HG03196 (cell line): ENCODE measurements at regions not wholly inside any gene's neighbourhood (a gene's known extent, or its start where the extent isn't known, plus 50 kb on each side); places are given as distances from the start of the nearest gene placed in this dataset.
"Not testable (repeated sequence)": the region's sequence is repeated elsewhere in the genome, so short reads cannot be mapped to it uniquely, and the experiment has no call there.

ENCODE experiments used
- ATAC-seq: cut with Tn5 transposase; IDR thresholded peaks from one replicate; pipeline ENCODE4 v1.9.1; 2021; ENCODE audit not compliant: unreplicated experiment

DNA sequence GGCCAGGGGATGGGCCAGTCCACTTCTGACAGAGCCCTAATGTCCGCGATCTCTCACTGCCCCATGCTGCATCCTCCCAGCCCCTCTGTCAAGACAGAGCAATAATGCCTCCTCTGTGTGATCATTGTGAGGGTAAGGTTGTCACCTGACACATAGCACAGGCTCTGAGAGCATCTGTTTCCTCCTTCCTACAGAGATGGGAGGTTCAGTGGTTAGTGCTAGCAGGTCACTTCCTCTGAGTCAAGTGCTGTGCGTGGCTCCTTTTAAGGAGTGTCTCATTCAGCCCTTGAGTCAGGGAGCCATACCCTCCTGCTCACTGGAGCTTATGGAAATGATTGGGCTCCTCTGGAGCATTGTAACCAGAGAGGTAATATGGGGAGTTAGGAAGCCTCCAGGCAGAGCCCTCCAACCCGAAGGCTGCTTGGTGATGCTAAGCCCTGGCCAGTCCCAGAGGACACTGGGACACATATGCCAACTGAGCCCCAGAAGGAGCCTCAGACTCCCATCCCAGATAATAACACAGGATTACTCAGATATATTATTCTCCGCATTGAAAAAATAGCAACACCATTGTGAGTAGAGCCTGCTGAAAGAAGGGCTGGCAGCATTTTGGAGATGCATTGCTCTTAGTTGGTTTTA is 189.0 kb downstream of the GALNT1 start:
- ATAC-seq: no peak

DNA sequence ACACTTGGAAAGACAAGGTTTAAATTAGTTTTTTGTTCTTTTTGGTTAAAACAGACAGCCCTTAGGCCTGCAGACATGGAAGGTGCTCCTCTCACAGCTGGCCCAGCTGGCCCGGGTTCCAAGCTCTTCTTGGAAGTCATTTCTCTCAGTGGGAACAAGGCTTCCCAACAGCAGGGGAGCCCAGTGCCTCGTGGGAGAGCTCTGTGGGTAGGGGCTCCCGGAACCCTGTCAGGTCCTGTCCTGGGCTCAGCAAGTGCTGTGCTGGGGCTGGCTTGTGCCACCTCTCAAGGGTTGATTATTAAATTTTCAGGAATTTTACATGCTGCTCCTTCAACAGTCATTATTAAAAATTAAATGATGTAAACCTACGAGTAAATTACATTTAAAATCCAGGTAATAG is 189.6 kb downstream of the GALNT1 start:
- no peak for ATAC-seq

DNA sequence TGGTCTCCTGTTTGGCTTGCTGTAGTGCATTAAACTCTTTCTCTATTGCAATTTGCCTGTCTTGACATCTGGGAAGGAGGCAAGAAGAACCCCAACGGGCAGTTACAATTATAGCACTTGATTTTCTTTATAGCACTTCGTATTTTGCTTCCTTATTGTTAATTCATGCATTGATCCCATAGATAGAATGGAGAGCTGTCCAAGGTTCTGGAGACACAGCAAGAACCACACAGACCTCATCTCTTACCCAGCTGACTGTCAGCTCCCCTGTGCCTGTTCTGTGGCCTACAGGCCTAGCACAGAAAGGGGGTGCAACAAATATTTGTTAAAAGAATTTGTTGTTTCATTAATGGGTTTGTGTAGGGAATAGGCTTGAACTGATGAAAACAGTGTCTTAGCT is 194.3 kb downstream of the GALNT1 start:
- no peak for ATAC-seq

DNA sequence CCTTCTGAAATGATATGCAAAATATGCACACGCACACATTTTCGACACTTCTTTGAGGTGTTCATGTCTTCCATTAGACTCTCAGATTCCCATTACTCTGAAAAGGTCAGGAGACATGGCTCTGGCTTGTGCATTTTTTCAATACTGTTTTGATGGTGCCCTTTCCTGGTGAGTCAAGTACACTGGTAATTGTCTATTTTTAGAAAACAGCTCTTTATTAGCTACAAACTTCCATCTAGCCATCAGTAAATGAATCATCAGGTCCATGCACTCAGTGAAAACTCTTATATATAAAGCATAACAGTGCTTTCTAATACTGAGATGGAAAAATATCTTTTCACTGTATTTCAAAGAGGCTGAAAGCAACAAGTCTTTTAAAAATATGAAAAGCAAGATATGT is 194.9 kb downstream of the GALNT1 start:
- no peak for ATAC-seq

DNA sequence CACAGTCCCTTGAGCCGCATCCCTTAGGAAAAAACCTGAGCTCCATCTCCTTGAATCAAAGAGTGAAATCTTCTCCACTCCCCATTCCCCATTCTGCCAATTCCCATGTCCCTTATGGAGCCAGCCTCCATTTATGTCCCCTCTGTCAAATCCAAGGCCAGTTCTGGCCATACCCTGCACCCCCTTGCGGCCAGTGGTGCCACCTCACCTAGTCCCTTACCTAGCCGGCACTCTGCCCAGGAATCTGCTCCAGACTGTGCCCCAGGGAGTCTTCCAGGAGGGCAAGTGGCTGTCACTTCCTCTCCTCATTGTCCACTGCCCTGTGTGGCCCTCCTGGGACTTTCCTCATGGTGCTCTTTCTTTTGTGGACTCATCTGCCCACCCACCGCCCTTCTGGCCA is 195.4 kb upstream of the RMP24 start:
- no peak for ATAC-seq

DNA sequence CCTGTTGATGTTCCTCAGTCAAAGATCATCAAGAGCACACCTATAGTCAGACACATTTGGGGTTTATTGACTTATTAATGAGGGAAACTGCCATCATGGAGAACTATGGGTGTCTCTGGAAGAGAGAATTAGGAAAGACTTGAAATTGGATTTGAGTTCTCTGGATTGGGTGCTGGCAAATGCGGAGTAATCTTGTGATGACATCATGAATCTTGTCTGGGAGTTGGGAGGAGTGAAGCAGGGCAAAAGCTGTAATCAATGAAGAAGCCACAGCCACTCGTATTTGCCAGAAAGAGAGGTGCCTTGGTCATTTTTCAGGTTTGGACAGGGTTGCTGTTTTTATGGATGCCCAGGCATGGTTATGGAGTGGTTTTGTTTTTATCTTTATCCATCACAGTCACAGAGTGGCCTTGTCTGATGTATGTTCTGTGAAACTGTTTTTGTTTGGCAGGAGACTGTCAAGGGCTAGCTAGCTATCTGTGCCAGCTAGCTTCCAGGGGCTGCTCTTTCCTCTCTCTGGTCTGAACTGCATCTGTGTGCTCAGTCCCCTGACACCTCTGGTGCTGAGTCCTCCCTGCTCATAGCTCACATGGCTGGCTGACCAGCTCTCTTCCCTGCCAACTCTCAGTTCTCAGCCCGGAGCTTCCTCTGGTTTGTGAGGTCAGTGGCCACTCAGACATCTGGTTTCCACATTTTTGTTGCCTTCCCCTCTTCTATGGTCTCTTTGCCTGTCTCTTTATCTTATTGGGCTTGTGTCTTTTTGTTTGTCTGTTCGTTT is 193.4 kb upstream of the RMP24 start:
- no peak for ATAC-seq

DNA sequence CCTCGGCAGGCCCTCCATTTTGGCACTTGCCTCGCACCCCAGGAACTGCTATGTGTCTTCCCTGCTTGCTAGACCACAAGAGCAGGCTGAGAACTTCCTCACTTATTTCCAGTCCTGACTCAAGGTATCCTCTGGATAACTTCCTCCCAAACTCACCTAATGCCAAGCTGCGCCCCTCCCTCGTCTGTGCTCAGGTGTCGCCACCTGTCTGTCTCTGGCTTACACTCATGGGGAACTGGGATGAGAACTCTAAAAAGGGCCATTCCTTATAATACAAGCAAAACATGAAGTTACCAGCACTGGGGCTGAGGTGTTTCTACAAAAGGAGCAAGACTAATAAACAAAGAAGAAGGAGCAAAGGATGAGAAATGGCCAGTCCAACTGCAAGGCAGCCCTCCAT is 191.5 kb upstream of the RMP24 start:
- ATAC-seq: no peak

DNA sequence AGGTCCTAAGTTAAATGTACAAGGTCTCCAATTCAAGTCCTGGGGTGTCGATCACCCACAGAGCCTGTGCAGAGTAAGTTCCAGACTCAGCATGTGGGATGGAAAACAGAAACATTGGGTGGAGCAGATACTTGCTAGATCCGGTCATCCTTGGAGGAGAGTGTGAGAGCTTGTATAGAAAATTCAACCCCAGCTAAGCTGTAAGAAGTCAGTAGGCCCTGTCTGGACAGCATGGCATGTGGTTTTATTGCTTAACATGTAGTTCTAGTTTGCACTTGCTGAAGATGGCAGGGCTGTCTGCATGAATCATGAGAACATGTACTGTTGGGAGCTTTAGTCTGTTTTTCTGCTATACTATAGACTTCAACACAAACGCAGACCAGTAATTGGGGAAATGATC is 189.6 kb upstream of the RMP24 start:
- ATAC-seq: no peak

DNA sequence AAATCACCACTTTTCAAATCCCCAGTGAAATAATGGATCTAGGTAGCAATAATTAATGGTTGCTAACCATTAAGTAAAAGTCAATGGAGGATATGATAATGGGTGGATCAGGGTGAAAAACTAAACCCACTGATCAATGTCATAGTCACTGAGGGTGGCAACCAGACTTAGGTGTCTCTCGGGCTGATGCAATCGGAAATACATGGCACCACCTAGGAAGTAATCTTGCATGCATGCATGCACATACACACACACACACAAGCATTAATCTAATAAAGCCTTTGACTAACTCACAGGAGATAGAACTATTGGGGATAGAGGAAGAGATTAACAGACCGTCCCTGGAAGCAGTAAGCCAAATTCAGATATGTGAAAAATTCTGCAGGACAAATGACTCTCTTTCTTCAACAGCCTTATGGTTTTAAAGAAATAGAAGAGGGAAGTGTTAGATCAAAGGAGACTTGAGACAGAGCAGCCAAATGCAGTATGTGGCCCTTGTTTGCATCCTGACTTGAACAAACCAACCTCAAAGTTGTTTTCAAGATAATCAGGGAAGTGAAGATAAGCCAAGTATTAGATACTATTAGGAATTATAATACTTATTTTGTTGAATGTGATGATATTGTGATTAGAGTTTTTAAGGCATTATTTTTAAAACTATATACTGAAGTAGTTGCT is 186.0 kb upstream of the RMP24 start:
- no peak for ATAC-seq

DNA sequence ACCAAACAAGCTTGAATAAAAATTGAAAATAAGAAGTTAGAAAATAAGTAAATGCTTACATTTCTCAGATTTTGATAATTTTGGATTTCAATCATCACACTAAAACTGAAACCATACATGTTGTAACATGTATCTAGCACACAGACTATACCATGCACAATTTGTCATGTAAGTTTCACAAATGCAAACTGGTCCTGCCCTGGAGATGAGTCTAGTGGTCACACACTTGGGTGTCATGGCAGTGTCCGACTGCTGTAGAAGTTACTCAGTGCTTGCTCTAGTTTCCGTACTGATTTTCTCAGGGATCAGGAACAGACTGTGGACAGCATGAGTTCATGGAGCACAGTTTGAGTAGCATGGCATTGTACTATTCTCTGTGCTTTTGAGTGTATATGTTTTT is 182.9 kb upstream of the RMP24 start:
- ATAC-seq: no peak

DNA sequence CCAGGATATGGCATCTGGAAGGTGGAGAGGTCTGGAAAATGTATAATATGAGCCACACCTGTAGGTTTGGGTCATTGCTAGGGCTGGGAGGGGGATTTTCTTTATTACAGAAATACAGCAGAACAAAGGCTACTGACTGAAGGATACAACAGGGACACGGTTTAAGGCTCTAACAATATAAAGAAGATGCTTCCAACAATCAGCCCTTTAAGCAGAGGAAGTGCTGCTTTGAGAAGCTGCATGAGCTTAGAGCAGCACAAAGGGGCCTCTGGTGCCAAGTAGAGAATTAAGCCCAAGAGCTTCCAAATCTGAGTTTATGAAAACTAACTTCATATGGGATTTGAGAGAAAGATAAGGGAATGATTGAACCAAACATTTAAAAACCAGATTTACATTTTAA is 174.5 kb upstream of the RMP24 start:
- ATAC-seq: no peak

DNA sequence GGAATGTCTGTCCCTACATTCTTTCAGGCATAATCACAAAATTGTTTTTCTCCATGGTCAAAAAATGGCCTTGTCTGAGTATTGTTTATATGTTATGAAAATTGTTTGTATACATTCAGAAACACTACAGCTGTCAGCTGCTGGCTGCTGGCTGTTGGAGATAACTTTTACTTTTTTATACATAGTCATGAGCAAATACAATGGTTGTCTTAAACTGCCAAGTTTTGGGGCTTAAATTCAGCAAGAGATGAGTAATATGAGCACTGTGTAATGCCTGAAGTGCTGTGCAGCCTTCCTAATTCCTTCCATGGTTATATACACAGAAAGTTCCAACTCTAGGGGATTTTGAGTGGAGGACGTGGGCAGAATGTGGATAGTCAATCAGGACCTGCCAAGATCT is 168.9 kb upstream of the RMP24 start:
- no peak for ATAC-seq

DNA sequence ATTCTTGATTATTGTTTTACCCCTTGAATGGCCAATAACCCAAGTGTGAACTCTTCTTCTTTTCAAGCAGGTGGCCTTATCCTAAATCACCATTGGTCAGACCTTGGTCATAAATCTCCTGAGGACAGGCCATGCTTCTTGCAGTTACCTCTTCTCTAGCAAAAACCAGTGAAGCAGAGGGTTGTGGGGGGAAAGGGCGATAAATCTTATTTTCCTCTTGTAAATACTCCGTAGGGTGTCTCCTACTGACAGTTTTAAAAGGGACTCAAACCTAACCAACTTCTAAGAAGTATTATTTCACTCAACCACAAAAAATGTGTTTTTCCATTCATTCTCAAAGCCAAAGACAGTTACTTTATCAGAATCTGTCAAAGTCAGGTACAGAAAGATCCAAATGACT is 168.1 kb upstream of the RMP24 start:
- no peak for ATAC-seq

DNA sequence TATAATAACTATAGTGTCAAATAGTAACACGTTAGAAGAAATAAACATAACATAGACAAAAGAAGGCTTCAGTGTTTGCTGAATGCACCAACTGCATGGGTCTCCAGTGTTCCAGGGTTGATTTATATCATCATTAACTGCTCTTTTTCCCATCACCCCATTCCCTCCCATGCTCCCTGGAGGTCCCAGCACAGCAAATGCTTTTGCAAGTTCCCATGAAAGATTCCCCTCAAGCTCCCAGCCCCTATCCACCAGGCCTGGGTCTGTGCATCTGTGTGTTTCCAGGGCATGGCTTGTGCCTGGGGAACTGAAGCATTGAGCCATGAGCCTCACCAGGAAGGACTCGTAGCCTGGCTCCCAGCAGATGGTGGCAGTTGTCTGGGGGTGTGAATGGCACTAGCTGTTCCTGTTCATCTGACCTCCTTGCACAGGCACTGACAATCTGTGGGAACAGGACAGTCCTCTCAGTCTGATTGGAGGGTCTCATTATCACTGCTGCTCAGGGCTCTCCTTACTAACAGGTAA is 164.6 kb upstream of the RMP24 start:
- ATAC-seq: no peak

DNA sequence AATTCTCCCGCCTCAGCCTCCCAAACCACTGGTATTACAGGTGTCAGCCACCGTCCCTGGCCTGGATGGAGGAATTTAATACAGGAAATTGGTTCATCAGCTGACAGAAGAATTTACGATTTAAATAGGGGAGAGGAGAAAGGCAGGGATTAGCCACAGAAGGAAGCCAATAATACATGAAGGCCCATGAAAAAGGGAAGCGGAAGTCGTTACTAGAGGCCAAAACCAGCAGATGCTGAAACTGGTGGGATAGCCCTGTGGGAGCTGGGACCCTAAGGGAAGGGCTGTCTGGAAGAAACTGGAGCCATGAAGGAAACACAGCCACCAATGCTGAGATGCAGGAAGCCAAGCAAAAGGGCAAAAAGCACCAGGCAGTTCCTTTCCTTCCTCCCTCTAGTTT is 163.7 kb upstream of the RMP24 start:
- no peak for ATAC-seq

DNA sequence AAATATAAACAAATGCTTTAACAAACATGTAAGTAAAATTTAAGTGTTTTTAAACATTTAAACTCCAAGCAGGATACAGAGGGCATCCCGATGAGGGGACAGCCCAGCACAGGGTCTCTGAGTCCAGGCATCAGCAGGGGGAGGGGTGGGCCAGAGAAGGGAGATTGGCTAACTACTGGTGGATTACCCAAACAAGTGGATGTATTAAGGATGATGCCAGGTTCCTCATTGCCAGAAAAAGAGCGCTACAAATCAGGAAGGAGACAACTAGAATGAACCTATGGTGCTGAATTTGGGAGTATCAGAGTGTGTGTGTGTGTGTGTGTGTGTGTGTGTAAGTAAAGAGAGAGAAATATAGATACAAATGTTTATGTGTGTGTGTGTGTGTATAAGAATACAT is 162.0 kb upstream of the RMP24 start:
- no peak for ATAC-seq

DNA sequence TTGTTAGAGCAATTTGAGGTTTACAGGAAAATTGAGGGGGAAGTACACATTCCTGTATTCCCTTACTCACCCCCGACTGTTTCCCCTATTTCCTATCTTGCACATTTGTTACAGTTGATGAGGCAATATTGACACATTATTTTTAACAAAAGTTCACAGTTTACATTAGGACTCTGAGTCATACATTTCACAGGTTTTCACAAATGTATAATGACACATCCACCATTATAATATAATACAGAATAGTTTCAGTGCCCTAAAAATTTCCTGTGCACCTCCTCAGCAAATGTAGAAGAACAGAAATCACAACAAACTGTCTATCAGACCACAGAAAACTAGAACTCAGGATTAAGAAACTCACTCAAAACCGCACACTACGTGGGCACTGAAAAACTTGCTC is 160.6 kb upstream of the RMP24 start:
- no peak for ATAC-seq

DNA sequence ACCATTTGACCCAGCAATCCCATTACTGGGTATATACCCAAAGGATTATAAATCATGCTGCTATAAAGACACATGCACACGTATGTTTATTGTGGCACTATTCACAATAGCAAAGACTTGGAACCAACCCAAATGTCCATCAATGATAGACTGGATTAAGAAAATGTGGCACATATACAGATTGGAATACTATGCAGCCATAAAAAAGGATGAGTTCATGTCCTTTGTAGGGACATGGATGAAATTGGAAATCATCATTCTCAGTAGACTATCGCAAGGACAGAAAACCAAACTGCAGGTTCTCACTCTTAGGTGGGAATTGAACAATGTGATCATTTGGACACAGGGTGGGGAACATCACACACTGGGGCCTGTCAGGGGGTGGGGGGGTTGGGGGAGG is 157.5 kb upstream of the RMP24 start:
- not testable (repeated sequence) for ATAC-seq

DNA sequence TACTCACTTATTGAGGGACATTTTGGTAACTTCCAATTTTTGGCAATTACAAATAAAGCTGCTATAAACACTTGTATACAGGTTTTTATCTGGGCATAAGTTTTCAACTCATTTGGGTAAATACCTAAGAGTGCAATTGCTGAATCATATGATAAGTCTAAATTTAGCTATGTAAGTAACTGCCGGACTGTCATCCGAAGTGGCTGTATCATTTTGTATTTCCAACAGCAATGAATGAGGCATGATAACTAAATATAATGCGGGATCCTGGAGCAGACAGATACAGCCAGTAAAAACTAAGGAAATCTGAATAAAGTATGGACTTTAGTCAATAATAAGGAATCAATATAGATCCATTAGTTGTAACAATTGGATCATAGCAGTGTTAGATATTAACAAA is 156.5 kb upstream of the RMP24 start:
- ATAC-seq: no peak

DNA sequence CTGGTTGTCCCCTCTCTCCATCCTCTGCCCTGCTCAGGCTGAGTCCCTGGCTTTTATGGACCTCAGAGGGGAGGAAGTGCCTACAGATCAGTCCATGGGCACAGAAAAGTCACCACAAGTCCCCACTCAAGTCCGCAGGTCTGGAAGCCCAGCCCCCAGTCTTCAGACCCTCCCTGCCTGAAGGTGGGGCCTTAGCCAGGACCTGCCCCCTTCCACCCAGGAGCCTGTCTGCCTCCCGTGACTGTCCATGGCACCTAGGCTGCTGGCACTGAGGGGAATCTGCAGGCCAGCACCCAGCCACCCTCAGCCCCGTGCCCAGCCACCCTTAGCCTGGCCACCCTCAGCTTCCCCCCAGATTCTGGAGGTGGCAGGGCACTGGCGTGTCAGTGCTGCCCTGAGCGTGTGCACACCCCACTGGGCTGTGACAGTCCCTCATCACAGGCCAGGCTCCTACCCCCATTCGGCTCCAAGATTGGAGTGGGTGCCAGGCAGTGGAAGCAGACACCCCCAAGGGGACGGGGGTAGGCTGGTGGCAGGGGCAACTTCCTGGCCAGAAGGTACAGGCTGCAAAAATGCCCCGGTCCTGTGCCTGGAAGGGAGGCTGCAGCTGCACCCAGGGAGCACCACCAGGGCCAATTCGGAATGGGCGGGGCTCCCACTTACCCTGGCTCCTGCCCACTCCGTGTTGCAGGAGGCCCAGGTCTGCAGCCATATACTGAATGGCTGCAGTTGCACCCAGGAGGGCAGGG is 154.7 kb upstream of the RMP24 start:
- ATAC-seq: no peak

DNA sequence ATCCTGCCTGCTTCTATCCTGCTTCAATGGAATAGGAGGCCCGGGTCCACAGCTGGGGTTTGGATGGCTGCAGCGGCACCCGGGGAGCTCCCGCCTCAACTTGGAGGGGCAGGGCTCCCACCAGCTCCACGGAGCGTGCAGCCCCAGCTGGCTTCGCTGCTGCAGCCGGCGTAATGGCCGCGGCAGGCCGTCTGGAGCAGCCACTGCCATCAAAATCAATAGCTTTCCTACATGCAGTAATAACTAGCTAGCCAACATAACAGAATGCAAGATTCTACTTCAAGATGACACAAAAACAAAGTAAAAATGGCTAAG is 154.2 kb upstream of the RMP24 start:
- no peak for ATAC-seq

DNA sequence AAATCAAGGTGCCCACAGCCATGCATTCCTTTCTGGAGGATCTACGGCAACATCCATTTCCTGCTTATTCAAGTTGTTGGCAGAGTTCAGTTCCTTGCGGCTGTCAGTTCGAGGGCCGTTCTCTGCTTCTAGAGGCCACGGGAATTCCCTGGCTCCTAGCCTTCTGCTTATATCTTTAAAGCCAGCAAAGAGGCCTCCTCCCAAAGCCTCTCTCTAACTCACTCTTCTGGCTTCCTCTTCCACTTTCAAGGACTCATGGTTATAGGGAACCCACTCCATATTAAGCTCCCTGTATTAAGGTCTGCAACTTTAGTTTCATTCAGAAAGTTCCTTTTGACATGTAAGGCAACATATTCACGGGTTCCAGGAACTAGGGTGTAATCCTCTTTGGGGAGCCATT is 150.1 kb upstream of the RMP24 start:
- no peak for ATAC-seq
